ENCODE measurements at regions not wholly inside any gene's neighbourhood (a gene's known extent, or its start where the extent isn't known, plus 50 kb on each side); places are given as distances from the start of the nearest gene placed in this dataset.

- Histone ChIP-seq H3K9me3 (ENCODE audit: low read depth, low read length) (no peaks in the 10 kb centered on the region), H3K36me3 (ENCODE audit: insufficient read depth, low read length) (no peaks in the 10 kb centered on the region), H3K9ac (ENCODE audit: insufficient read length) (no peak overlapping the region), H3K4me3 (no peak overlapping the region), H3K27ac (no peak overlapping the region)
- no peak for DNase-seq (ENCODE audit: low read depth, low spot score)
- TF ChIP-seq EZH2 (IDR thresholded peaks at IDR 0.05) (no peak), FOXP2 (optimal IDR thresholded peaks at IDR 0.05; ENCODE audit: control extremely low read depth, extremely low read length, insufficient read depth) (no peak), POLR2AphosphoS5 (IDR thresholded peaks at IDR 0.05; ENCODE audit: borderline replicate concordance, low read depth, low read length) (no peak)
These were observed 132.3 kb downstream of the DKK1 start for GRCh38 chr10:52446391-52446790.

DNA sequence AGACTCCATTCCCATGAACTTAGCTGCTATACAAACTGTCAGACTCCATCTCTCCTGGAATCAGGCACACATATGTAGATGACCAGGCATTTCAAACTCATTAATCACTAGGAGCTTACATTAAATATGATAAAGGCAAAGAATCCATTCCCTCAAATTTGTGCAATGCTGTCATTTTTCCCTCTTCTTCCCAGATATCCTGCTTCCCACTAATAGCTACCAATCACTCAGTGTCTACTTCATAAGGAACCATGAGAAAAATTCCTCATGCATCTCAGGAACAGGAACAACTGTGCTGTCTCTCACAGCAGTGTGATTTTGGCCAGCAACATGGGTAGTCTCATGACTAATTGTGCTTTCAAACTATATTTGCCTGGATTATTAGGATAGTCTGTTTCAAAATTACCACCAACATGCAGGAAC, 133.9 kb downstream of the DKK1 start:
- no peak overlapping the region for H3K27ac ChIP-seq
- H3K4me3 ChIP-seq: no peak overlapping the region
- H3K9ac ChIP-seq (ENCODE audit: insufficient read length): no peak overlapping the region
- H3K36me3 ChIP-seq (ENCODE audit: insufficient read depth, low read length): no peaks in the 10 kb centered on the region
- H3K9me3 ChIP-seq (ENCODE audit: low read depth, low read length): no peaks in the 10 kb centered on the region
- no peak for DNase-seq (ENCODE audit: low read depth, low spot score)
- TF ChIP-seq POLR2AphosphoS5 (IDR thresholded peaks at IDR 0.05; ENCODE audit: borderline replicate concordance, low read depth, low read length): no peak
- TF ChIP-seq EZH2 (IDR thresholded peaks at IDR 0.05): no peak
- TF ChIP-seq FOXP2 (optimal IDR thresholded peaks at IDR 0.05; ENCODE audit: control extremely low read depth, extremely low read length, insufficient read depth): no peak

DNA sequence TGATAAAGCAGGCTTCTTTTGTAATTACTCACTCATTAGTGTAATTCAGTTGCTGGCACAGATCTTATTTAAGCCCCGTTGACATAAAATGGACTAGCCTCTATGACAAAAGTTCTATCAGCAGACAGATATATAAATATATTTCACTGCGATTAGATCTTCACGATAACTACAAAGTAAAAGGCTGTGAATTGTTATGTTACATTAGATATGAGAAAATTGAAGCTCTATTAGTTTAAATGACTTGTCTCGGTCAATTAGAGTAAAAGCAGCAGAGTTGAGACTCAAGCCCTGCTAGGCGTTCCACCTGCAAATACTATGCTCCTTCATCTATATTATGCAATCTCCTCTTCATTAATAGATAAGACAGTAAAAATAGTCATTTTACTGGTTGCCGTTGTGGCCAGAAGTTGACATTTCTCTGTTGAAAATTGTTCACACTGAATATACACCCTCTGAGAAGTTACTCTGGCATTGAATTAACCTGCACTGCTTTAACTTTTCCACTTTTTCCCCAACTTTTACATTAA, 136.7 kb downstream of the DKK1 start:
- Histone ChIP-seq H3K9me3 (ENCODE audit: low read depth, low read length) (no peaks in the 10 kb centered on the region), H3K9ac (ENCODE audit: insufficient read length) (no peak overlapping the region), H3K27ac (no peak overlapping the region), H3K4me3 (no peak overlapping the region), H3K36me3 (ENCODE audit: insufficient read depth, low read length) (no peaks in the 10 kb centered on the region)
- TF ChIP-seq EZH2 (IDR thresholded peaks at IDR 0.05): no peak
- no peak for TF ChIP-seq FOXP2 (optimal IDR thresholded peaks at IDR 0.05; ENCODE audit: control extremely low read depth, extremely low read length, insufficient read depth)
- TF ChIP-seq POLR2AphosphoS5 (IDR thresholded peaks at IDR 0.05; ENCODE audit: borderline replicate concordance, low read depth, low read length): no peak
- no peak for DNase-seq (ENCODE audit: low read depth, low spot score)

GRCh38 chr10:52451817-52452216, 137.7 kb downstream of the DKK1 start:
- Histone ChIP-seq H3K9ac (ENCODE audit: insufficient read length) (no peak overlapping the region), H3K27ac (no peak overlapping the region), H3K9me3 (ENCODE audit: low read depth, low read length) (no peaks in the 10 kb centered on the region), H3K4me3 (no peak overlapping the region), H3K36me3 (ENCODE audit: insufficient read depth, low read length) (no peaks in the 10 kb centered on the region)
- no peak for TF ChIP-seq EZH2 (IDR thresholded peaks at IDR 0.05)
- TF ChIP-seq POLR2AphosphoS5 (IDR thresholded peaks at IDR 0.05; ENCODE audit: borderline replicate concordance, low read depth, low read length): no peak
- TF ChIP-seq FOXP2 (optimal IDR thresholded peaks at IDR 0.05; ENCODE audit: control extremely low read depth, extremely low read length, insufficient read depth): no peak
- DNase-seq (ENCODE audit: low read depth, low spot score): no peak

GRCh38 chr10:52452600-52453493, 138.8 kb downstream of the DKK1 start:
- TF ChIP-seq FOXP2 (optimal IDR thresholded peaks at IDR 0.05; ENCODE audit: control extremely low read depth, extremely low read length, insufficient read depth) (no peak), EZH2 (IDR thresholded peaks at IDR 0.05) (no peak), POLR2AphosphoS5 (IDR thresholded peaks at IDR 0.05; ENCODE audit: borderline replicate concordance, low read depth, low read length) (no peak)
- no peak overlapping the region for H3K9ac ChIP-seq (ENCODE audit: insufficient read length)
- H3K9me3 ChIP-seq (ENCODE audit: low read depth, low read length): no peaks in the 10 kb centered on the region
- no peak overlapping the region for H3K27ac ChIP-seq
- H3K4me3 ChIP-seq: no peak overlapping the region
- no peak for DNase-seq (ENCODE audit: low read depth, low spot score)
- H3K36me3 ChIP-seq (ENCODE audit: insufficient read depth, low read length): no peaks in the 10 kb centered on the region

DNA sequence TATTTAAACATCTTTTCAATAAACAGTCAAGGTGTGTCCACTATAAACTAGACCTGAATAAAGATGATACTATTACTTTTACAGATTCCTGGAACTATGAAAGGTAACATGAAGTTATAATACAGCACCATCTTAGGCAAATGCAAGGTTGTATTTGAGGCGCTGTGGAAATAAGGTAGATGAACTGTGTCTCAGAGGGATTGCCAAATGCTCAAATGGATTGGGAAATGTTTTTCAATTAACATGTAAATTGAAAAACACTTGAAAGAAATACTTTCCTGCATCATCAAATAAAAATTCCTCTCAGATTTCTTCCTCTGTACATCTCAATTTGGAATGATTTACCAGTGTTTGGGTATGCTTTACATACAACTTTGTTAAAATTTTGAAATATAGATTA, 139.4 kb downstream of the DKK1 start:
- no peak for DNase-seq (ENCODE audit: low read depth, low spot score)
- no peak overlapping the region for H3K9ac ChIP-seq (ENCODE audit: insufficient read length)
- TF ChIP-seq POLR2AphosphoS5 (IDR thresholded peaks at IDR 0.05; ENCODE audit: borderline replicate concordance, low read depth, low read length) (no peak), EZH2 (IDR thresholded peaks at IDR 0.05) (no peak), FOXP2 (optimal IDR thresholded peaks at IDR 0.05; ENCODE audit: control extremely low read depth, extremely low read length, insufficient read depth) (no peak)
- no peaks in the 10 kb centered on the region for H3K36me3 ChIP-seq (ENCODE audit: insufficient read depth, low read length)
- no peak overlapping the region for H3K27ac ChIP-seq
- no peak overlapping the region for H3K4me3 ChIP-seq
- no peaks in the 10 kb centered on the region for H3K9me3 ChIP-seq (ENCODE audit: low read depth, low read length)

DNA sequence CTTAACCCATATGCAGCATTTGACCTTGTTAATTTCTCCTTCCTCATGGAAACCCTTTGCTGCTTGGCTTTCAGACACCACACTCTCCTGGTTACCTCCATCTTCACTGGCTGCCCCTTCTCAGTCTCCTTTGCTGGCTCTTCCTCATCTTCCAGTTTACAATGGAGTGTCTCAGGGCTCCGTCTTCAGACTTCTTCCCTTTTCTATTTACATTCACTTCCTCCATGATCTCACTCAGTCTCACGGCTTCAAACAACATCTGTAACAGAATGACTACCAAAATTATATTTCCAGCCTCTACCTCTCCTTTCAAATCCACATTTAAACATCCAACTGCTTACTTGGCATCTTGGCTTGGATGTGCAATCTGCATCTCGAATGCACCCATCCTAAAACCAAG, 140.4 kb downstream of the DKK1 start:
- H3K27ac ChIP-seq: no peak overlapping the region
- H3K4me3 ChIP-seq: no peak overlapping the region
- DNase-seq (ENCODE audit: low read depth, low spot score): no peak
- H3K9me3 ChIP-seq (ENCODE audit: low read depth, low read length): no peaks in the 10 kb centered on the region
- no peak overlapping the region for H3K9ac ChIP-seq (ENCODE audit: insufficient read length)
- no peak for TF ChIP-seq FOXP2 (optimal IDR thresholded peaks at IDR 0.05; ENCODE audit: control extremely low read depth, extremely low read length, insufficient read depth)
- no peak for TF ChIP-seq POLR2AphosphoS5 (IDR thresholded peaks at IDR 0.05; ENCODE audit: borderline replicate concordance, low read depth, low read length)
- no peak for TF ChIP-seq EZH2 (IDR thresholded peaks at IDR 0.05)
- no peaks in the 10 kb centered on the region for H3K36me3 ChIP-seq (ENCODE audit: insufficient read depth, low read length)

- H3K9me3 ChIP-seq (ENCODE audit: low read depth, low read length): no peaks in the 10 kb centered on the region
- H3K9ac ChIP-seq (ENCODE audit: insufficient read length): no peak overlapping the region
- no peak overlapping the region for H3K4me3 ChIP-seq
- H3K27ac ChIP-seq: no peak overlapping the region
- H3K36me3 ChIP-seq (ENCODE audit: insufficient read depth, low read length): no peaks in the 10 kb centered on the region
- no peak for TF ChIP-seq EZH2 (IDR thresholded peaks at IDR 0.05)
- TF ChIP-seq POLR2AphosphoS5 (IDR thresholded peaks at IDR 0.05; ENCODE audit: borderline replicate concordance, low read depth, low read length): no peak
- no peak for TF ChIP-seq FOXP2 (optimal IDR thresholded peaks at IDR 0.05; ENCODE audit: control extremely low read depth, extremely low read length, insufficient read depth)
- DNase-seq (ENCODE audit: low read depth, low spot score): no peak
These were observed 141.0 kb downstream of the DKK1 start for GRCh38 chr10:52455098-52455497.
